ENCODE measurements at regions not wholly inside any gene's neighbourhood (a gene's known extent, or its start where the extent isn't known, plus 50 kb on each side); places are given as distances from the start of the nearest gene placed in this dataset.
"Not testable (repeated sequence)": the region's sequence is repeated elsewhere in the genome, so short reads cannot be mapped to it uniquely, and the experiment has no call there.

DNA sequence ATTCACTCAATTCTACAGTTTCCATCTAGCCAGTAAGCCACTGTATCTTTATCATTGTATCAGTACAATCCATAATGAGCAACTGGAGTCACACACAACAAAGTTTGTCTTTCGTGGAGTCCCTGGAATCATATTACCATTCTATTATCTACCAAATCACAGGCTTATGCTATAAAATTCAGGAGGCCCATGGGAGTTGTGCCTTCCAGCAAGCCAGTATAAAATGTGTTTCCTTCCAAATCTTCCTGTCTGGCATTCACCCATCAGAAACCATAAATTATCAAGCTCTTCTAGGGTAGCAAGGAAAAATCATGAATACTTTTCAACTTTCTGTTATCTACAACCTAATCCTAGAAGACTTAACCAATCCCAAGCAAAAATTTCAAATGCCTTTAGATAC, 1383.3 kb upstream of the PCDH7 start:
- no peak for TF ChIP-seq CTBP1 (IDR thresholded peaks at IDR 0.05; ENCODE audit: borderline replicate concordance)
- no peak for TF ChIP-seq ZNF384 (IDR thresholded peaks at IDR 0.05)
- no peak for TF ChIP-seq SP1 (IDR thresholded peaks at IDR 0.05)
- no peak for TF ChIP-seq FOXK2 (IDR thresholded peaks at IDR 0.05)
- no peak for TF ChIP-seq FOXA1 (IDR thresholded peaks at IDR 0.05)
- TF ChIP-seq, protein P1, sequence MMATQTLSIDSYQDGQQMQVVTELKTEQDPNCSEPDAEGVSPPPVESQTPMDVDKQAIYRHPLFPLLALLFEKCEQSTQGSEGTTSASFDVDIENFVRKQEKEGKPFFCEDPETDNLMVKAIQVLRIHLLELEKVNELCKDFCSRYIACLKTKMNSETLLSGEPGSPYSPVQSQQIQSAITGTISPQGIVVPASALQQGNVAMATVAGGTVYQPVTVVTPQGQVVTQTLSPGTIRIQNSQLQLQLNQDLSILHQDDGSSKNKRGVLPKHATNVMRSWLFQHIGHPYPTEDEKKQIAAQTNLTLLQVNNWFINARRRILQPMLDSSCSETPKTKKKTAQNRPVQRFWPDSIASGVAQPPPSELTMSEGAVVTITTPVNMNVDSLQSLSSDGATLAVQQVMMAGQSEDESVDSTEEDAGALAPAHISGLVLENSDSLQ (IDR thresholded peaks at IDR 0.05): no peak
- TF ChIP-seq ARNT (IDR thresholded peaks at IDR 0.05): no peak
- no peak for TF ChIP-seq BHLHE40 (IDR thresholded peaks at IDR 0.05; ENCODE audit: borderline replicate concordance)
- ChIA-PET POLR2A (no interaction called here), CTCF (no interaction called here)
- no peak for DNase-seq (ENCODE audit: extremely low spot score)

DNA sequence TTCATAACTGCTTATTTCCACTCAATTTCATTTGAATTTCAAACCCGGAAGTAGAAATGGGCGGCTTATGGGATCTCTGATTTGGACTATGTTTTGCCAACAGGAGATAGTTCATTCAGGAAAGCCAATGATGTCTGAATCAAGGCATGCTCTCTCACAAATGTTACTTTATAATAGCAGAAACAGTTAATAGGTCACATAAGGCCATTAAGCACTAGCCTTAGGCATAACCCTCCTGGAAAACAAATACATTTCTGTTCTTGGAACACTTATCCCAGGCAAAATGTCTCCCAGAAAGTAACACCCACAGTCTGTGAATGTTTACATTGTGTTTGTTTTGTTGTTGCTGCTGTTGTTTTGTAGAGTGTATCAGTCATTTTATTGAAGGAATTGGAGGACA, 1347.2 kb upstream of the PCDH7 start:
- POLR2A ChIA-PET: no interaction called here
- DNase-seq (ENCODE audit: extremely low spot score): no peak
- CTCF ChIA-PET: no interaction called here
- TF ChIP-seq ELF4 (IDR thresholded peaks at IDR 0.05): no peak
- no peak for TF ChIP-seq SP1 (IDR thresholded peaks at IDR 0.05)
- no peak for TF ChIP-seq SUZ12 (IDR thresholded peaks at IDR 0.05)
- no peak for TF ChIP-seq ARNT (IDR thresholded peaks at IDR 0.05)

DNA sequence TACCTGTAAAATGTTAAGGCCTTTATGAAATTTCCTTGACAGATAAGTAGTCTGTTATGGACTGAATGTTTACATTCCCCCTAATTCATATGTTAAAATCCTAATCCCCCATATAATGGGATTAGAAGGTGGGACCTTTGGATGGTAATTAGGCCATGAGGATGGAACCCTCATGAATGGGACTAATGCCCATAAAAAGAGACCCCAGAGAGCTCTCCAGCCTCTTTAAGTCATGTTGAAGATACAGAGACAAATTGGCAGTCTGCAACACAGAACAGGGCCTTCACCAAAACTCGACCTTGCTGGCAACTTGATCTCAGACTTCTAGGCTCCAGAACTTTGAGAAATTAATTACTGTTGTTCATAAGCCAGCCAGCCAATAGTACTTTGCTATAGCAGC, 1344.5 kb upstream of the PCDH7 start:
- POLR2A ChIA-PET: no interaction called here
- no peak for TF ChIP-seq SUZ12 (IDR thresholded peaks at IDR 0.05)
- TF ChIP-seq FOXK2 (IDR thresholded peaks at IDR 0.05): no peak
- TF ChIP-seq FOXA1 (IDR thresholded peaks at IDR 0.05): no peak
- TF ChIP-seq ARNT (IDR thresholded peaks at IDR 0.05): no peak
- TF ChIP-seq CTBP1 (IDR thresholded peaks at IDR 0.05; ENCODE audit: borderline replicate concordance): no peak
- no peak for TF ChIP-seq HDGF (IDR thresholded peaks at IDR 0.05; ENCODE audit: borderline replicate concordance)
- TF ChIP-seq NFRKB (IDR thresholded peaks at IDR 0.05): no peak
- TF ChIP-seq, protein P1 (IDR thresholded peaks at IDR 0.05): no peak
- TF ChIP-seq ZNF384 (IDR thresholded peaks at IDR 0.05): no peak
- TF ChIP-seq TARDBP (IDR thresholded peaks at IDR 0.05): no peak
- no peak for TF ChIP-seq ELF4 (IDR thresholded peaks at IDR 0.05)
- no peak for TF ChIP-seq BHLHE40 (IDR thresholded peaks at IDR 0.05; ENCODE audit: borderline replicate concordance)
- TF ChIP-seq SP1 (IDR thresholded peaks at IDR 0.05): no peak
- TF ChIP-seq L3MBTL2 (conservative IDR thresholded peaks at IDR 0.05): no peak
- DNase-seq (ENCODE audit: extremely low spot score): no peak
- CTCF ChIA-PET: no interaction called here

DNA sequence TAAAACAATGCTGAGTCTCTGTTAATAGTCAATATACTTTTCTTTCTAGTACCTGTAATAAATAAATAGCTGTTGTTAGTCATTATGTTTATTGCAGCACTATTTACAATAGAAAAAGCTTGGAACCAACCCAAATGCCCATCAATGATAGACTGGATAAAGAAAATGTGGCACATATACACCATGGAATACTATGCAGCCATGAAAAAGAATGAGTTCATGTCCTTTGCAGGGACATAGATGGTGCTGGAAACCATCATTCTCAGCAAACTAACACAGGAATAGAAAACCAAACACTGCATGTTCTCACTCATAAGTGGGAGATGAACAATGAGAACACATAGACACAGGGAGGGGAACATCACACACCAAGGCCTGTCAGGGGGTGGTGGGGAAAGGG, 1341.9 kb upstream of the PCDH7 start:
- DNase-seq (ENCODE audit: extremely low spot score); POLR2A ChIA-PET; CTCF ChIA-PET: not testable (repeated sequence)

DNA sequence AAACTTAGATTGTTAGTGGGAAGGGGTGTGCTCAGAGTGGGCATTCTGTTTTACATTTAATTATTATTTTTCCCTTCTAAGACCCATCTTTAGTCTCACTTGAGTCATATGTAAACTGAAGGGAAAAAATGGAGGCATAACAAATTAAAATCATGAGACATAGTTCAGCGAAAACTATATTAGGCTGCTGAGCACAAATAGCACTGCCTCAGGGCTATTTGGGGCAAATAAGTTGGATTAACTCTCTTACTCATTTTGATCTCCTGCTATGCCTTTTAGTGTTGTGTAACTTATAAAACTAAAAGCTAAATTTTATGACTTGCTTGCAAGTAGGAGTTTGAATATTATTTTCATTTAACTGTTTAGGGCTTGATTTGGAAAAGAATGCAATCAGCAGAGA, 1329.2 kb upstream of the PCDH7 start:
- no peak for DNase-seq (ENCODE audit: extremely low spot score)
- ChIA-PET POLR2A (no interaction called here), CTCF (no interaction called here)
- TF ChIP-seq FOXK2 (IDR thresholded peaks at IDR 0.05): no peak
- no peak for TF ChIP-seq ELF4 (IDR thresholded peaks at IDR 0.05)
- TF ChIP-seq NFRKB (IDR thresholded peaks at IDR 0.05): no peak
- TF ChIP-seq, protein P1 (IDR thresholded peaks at IDR 0.05): no peak
- TF ChIP-seq SP1 (IDR thresholded peaks at IDR 0.05): no peak
- no peak for TF ChIP-seq LEF1 (IDR thresholded peaks at IDR 0.05; ENCODE audit: borderline replicate concordance)
- no peak for TF ChIP-seq TARDBP (IDR thresholded peaks at IDR 0.05)
- no peak for TF ChIP-seq FOXA1 (IDR thresholded peaks at IDR 0.05)
- TF ChIP-seq HDGF (IDR thresholded peaks at IDR 0.05; ENCODE audit: borderline replicate concordance): no peak
- no peak for TF ChIP-seq ZNF384 (IDR thresholded peaks at IDR 0.05)
- TF ChIP-seq L3MBTL2 (conservative IDR thresholded peaks at IDR 0.05): no peak
- no peak for TF ChIP-seq CTBP1 (IDR thresholded peaks at IDR 0.05; ENCODE audit: borderline replicate concordance)
- no peak for TF ChIP-seq BHLHE40 (IDR thresholded peaks at IDR 0.05; ENCODE audit: borderline replicate concordance)
- no peak for TF ChIP-seq FOXM1 (IDR thresholded peaks at IDR 0.05; ENCODE audit: borderline replicate concordance)
- TF ChIP-seq ARNT (IDR thresholded peaks at IDR 0.05): no peak
- TF ChIP-seq SUZ12 (IDR thresholded peaks at IDR 0.05): no peak

DNA sequence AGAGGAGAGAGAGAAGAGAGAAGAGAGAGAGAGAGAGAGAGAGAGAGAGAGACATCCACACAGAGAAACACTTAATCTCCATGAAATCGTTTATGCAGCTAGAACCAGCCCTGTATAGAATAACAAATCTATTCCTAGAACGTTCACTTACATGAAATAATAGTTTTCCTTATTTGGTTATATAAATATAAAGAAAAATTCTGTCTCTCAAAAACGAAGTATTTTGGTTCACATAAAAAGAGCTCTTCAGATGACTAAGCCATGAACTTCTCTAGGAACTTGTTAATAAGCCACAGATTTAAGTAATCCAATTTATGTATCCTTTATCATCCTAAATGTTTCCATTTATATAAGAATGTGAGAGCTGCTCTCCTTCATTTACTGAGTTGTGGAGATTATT, 1315.1 kb upstream of the PCDH7 start:
- POLR2A ChIA-PET: no interaction called here
- TF ChIP-seq SP1 (IDR thresholded peaks at IDR 0.05): no peak
- no peak for TF ChIP-seq BHLHE40 (IDR thresholded peaks at IDR 0.05; ENCODE audit: borderline replicate concordance)
- TF ChIP-seq FOXM1 (IDR thresholded peaks at IDR 0.05; ENCODE audit: borderline replicate concordance): no peak
- no peak for TF ChIP-seq ELF4 (IDR thresholded peaks at IDR 0.05)
- TF ChIP-seq FOXK2 (IDR thresholded peaks at IDR 0.05): no peak
- no peak for TF ChIP-seq CTBP1 (IDR thresholded peaks at IDR 0.05; ENCODE audit: borderline replicate concordance)
- TF ChIP-seq SUZ12 (IDR thresholded peaks at IDR 0.05): no peak
- TF ChIP-seq ARNT (IDR thresholded peaks at IDR 0.05): no peak
- no peak for TF ChIP-seq L3MBTL2 (conservative IDR thresholded peaks at IDR 0.05)
- TF ChIP-seq FOXA1 (IDR thresholded peaks at IDR 0.05): no peak
- TF ChIP-seq TARDBP (IDR thresholded peaks at IDR 0.05): no peak
- no peak for TF ChIP-seq LEF1 (IDR thresholded peaks at IDR 0.05; ENCODE audit: borderline replicate concordance)
- TF ChIP-seq, protein P1 (IDR thresholded peaks at IDR 0.05): no peak
- no peak for TF ChIP-seq NFRKB (IDR thresholded peaks at IDR 0.05)
- no peak for TF ChIP-seq HDGF (IDR thresholded peaks at IDR 0.05; ENCODE audit: borderline replicate concordance)
- TF ChIP-seq ZNF384 (IDR thresholded peaks at IDR 0.05): no peak
- CTCF ChIA-PET: no interaction called here
- no peak for DNase-seq (ENCODE audit: extremely low spot score)

Measured in HEK293T (cell line).